Lung (tissue), 11 donors: ENCODE measurements at regions not wholly inside any gene's neighbourhood (a gene's known extent, or its start where the extent isn't known, plus 50 kb on each side); places are given as distances from the start of the nearest gene placed in this dataset.

Source experiments
- ATAC-seq: fragments of 200-7000 bp; cut with Tn5 transposase; one replicate; pipeline ENCODE4 v1.9.1; 2020; ENCODE audit warnings: moderate number of reproducible peaks; ENCODE audit not compliant: insufficient read depth, low FRiP score
- DNase-seq, 3 donors: peaks; one replicate each; pipeline ENCODE4 v3.0.0-alpha.2; 2013 to 2017
- H3K27ac ChIP-seq, 2 donors: one replicate each; pipeline ENCODE4 v1.5.1; 2013; ENCODE audit warnings: mild to moderate bottlenecking in 2 of 2, moderate library complexity in 2 of 2, control low read depth in 1 of 2, inconsistent platforms in 1 of 2, low read depth in 1 of 2, low read length in 1 of 2
- H3K27me3 ChIP-seq, 3 donors: one replicate each; pipeline ENCODE4 v1.5.1; 2013; ENCODE audit warnings: low read length in 2 of 3; ENCODE audit not compliant: control insufficient read depth in 3 of 3, insufficient read depth in 3 of 3
- H3K36me3 ChIP-seq, 4 donors: one replicate each; pipeline ENCODE4 v1.5.1; 2013; ENCODE audit warnings: low read length in 4 of 4, mild to moderate bottlenecking in 1 of 4, moderate library complexity in 1 of 4; ENCODE audit not compliant: control insufficient read depth in 4 of 4, insufficient read depth in 4 of 4
- H3K4me1 ChIP-seq, 5 donors: one replicate each; pipeline ENCODE4 v1.5.1; 2013; ENCODE audit warnings: low read length in 5 of 5, mild to moderate bottlenecking in 2 of 5, moderate library complexity in 1 of 5; ENCODE audit not compliant: control insufficient read depth in 5 of 5, insufficient read depth in 5 of 5
- H3K4me3 ChIP-seq: one replicate; pipeline ENCODE4 v1.5.1; 2013; ENCODE audit warnings: mild to moderate bottlenecking, control low read depth, moderate library complexity
- H3K9ac ChIP-seq, 2 donors: one replicate each; pipeline ENCODE4 v1.5.1; 2013; ENCODE audit warnings: low read length in 2 of 2, control low read depth in 1 of 2; ENCODE audit not compliant: insufficient read depth in 1 of 2
- H3K9me3 ChIP-seq, 4 donors: one replicate each; pipeline ENCODE4 v1.5.1; 2013; ENCODE audit warnings: low read length in 3 of 4, mild to moderate bottlenecking in 1 of 4, moderate library complexity in 1 of 4; ENCODE audit not compliant: control insufficient read depth in 4 of 4, insufficient read depth in 3 of 4
- WGBS, 2 donors: extraction: QIAGEN DNeasy Blood & Tissue Kit; methylation state at CpG; one replicate each; pipeline ENCODE4 v1.1.7; 2013; 5-methylcytosine and 5-hydroxymethylcytosine counted together
- TF ChIP-seq, protein P1 (sequence below): IDR thresholded peaks from 2 replicates; pipeline ENCODE4 v1.5.1; 2012; ENCODE audit warnings: mild to moderate bottlenecking; ENCODE audit errors: control extremely low read depth, extremely low read depth
- donor health status: control.
- donor health status: control.
- donor health status: Bipolar disorder and iron deficiency.
- donor health status: healthy.
- donor health status: DM: yes; HTN: yes; CAD: no.

GRCh38 chr10:108568824-108569223 lies 1354.5 kb downstream of the XPNPEP1 start:
- H3K4me3 ChIP-seq: no peak overlapping the region
- TF ChIP-seq, protein P1, sequence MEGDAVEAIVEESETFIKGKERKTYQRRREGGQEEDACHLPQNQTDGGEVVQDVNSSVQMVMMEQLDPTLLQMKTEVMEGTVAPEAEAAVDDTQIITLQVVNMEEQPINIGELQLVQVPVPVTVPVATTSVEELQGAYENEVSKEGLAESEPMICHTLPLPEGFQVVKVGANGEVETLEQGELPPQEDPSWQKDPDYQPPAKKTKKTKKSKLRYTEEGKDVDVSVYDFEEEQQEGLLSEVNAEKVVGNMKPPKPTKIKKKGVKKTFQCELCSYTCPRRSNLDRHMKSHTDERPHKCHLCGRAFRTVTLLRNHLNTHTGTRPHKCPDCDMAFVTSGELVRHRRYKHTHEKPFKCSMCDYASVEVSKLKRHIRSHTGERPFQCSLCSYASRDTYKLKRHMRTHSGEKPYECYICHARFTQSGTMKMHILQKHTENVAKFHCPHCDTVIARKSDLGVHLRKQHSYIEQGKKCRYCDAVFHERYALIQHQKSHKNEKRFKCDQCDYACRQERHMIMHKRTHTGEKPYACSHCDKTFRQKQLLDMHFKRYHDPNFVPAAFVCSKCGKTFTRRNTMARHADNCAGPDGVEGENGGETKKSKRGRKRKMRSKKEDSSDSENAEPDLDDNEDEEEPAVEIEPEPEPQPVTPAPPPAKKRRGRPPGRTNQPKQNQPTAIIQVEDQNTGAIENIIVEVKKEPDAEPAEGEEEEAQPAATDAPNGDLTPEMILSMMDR: no peak
- H3K27me3 ChIP-seq: no peaks in the 10 kb centered on the region
- no peaks in the 10 kb centered on the region for H3K4me1 ChIP-seq
- H3K9ac ChIP-seq: no peak overlapping the region
- H3K9me3 ChIP-seq: no peaks in the 10 kb centered on the region
- no peak overlapping the region for H3K27ac ChIP-seq
- DNase-seq (no peak), ATAC-seq (no peak)
- WGBS, 2 donors: 90 to 92% methylated on average over 2 of the region's 2 CpGs
- H3K36me3 ChIP-seq: no peaks in the 10 kb centered on the region

GRCh38 chr10:108567899-108568752 lies 1355.2 kb downstream of the XPNPEP1 start:
- WGBS, 2 donors: 56 to 69% methylated on average over 5 of the region's 5 CpGs
- Histone ChIP-seq H3K9me3 (no peaks in the 10 kb centered on the region), H3K4me3 (no peak overlapping the region), H3K36me3 (no peaks in the 10 kb centered on the region), H3K27me3 (no peaks in the 10 kb centered on the region), H3K27ac (no peak overlapping the region), H3K9ac (no peak overlapping the region), H3K4me1 (no peaks in the 10 kb centered on the region)
- ATAC-seq (no peak), DNase-seq (no peak)
- TF ChIP-seq, protein P1: no peak

- H3K27me3 ChIP-seq: no peaks in the 10 kb centered on the region
- H3K9ac ChIP-seq: no peak overlapping the region
- WGBS, 2 donors: 93 to 94% methylated on average over 33 of the region's 33 CpGs
- H3K36me3 ChIP-seq: no peaks in the 10 kb centered on the region
- H3K4me3 ChIP-seq: no peak overlapping the region
- H3K27ac ChIP-seq: no peak overlapping the region
- H3K9me3 ChIP-seq: no peaks in the 10 kb centered on the region
- no peak for DNase-seq
- no peaks in the 10 kb centered on the region for H3K4me1 ChIP-seq
- no peak for ATAC-seq
- TF ChIP-seq, protein P1: no peak
Observed at GRCh38 chr10:108566316-108567107, 1356.8 kb downstream of the XPNPEP1 start.
